ENCODE measurements at regions not wholly inside any gene's neighbourhood (a gene's known extent, or its start where the extent isn't known, plus 50 kb on each side); places are given as distances from the start of the nearest gene placed in this dataset.

DNA sequence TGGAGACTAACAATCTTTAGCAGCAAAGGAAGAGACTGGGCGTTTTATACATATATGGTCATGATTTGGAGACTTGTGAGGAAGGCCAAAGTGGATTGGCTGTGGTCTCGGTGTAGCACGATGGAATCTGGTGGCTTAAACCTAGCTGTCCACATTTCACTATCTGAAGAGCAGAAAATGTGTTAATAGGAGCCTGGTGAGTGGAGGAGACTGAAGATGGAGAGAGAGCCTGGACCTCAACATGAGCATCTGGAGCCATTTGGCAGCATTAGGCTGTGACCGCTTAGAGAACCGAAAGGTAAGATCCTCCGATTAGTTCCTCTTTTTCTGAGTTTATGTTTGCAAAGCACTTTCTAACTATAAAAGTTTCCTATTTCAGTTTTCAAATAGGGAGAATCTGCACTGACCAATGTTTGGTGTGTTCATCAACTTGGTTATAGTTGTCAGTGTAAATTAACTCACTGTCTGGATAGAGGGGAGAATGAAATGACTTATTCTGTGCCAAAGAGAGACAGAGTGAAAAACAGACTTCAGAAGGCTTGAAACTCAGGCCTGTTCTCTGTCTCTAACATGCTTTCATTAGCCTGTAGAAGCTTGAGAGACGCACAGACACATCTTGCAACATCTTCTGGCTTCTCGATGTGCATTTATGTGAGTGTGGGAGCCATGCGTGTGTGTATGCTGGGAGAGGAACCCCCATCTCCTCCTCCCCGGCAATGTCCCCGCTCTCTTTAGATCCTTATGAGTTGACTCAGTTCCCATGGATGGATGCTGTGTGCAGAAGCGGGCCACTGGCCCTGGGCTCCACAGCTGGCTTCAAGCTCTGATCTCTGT lies 244.7 kb upstream of the TBL1XR1 start:
- no peak for TF ChIP-seq RARB (CRISPR knock-in tag; IDR thresholded peaks at IDR 0.05)
- TF ChIP-seq ZFP30 (CRISPR knock-in tag; IDR thresholded peaks at IDR 0.05), result no peak
- no peak for ATAC-seq

DNA sequence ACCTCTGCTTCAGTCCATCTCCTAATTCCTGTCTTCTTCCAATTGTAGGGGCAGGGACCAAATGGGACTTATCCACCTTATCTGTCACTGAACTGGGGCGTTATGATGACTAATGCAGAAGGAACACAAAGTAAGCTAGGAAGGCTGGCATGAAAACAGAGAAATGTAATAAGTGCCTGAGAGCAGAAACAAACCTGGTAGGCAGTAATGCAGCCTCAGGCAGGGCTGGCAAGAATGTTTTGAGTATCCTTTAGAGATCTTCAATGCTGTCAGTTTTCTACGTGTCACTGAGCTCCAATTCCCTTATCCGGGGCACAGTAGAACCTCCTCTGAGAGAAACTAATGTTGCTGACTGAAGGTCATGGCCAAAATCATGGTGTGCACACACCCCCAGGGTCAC lies 246.2 kb upstream of the TBL1XR1 start:
- peak; percentile 92 for ATAC-seq
- TF ChIP-seq BACH2 (CRISPR knock-in tag; IDR thresholded peaks at IDR 0.05; ENCODE audit: borderline replicate concordance), result no peak
- TF ChIP-seq ISL1 (CRISPR knock-in tag; IDR thresholded peaks at IDR 0.05), result peak; percentile 61; the same call in 1 of the 2 replicates

DNA sequence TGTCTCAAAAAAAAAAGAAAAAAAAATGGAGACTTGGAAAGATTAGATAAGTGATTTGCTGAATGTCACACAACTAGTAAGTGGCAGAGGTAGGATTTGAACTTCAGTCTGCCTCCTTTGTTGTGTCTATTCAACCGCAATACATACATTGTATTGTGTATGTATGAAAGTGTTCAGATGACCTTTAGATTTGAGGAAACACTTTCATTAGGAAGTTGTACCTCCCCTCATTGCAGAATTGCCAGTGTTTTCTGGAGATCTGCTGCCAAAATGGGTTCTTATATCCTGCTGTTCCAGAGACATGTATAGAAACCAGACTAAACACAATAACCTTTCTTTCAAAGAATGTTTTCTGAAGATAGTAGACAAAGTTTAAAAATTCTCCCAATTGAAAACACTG lies 247.4 kb upstream of the TBL1XR1 start:
- TF ChIP-seq ISL1 (CRISPR knock-in tag; IDR thresholded peaks at IDR 0.05) (no peak), ESRRG (CRISPR knock-in tag; IDR thresholded peaks at IDR 0.05) (no peak), ZC3H10 (CRISPR knock-in tag; IDR thresholded peaks at IDR 0.05) (no peak), CSDC2 (CRISPR knock-in tag; IDR thresholded peaks at IDR 0.05) (no peak), ZNF565 (CRISPR knock-in tag; conservative IDR thresholded peaks at IDR 0.05; ENCODE audit: low read depth) (no peak), ARNTL (CRISPR knock-in tag; IDR thresholded peaks at IDR 0.05; ENCODE audit: borderline replicate concordance, low read depth) (no peak), TCF4 (CRISPR knock-in tag; IDR thresholded peaks at IDR 0.05; ENCODE audit: borderline replicate concordance) (no peak), TOX (CRISPR knock-in tag; IDR thresholded peaks at IDR 0.05; ENCODE audit: borderline replicate concordance) (no peak), OSR1 (CRISPR knock-in tag; IDR thresholded peaks at IDR 0.05) (no peak), ZNF8 (CRISPR knock-in tag; IDR thresholded peaks at IDR 0.05) (no peak)
- TF ChIP-seq, protein P1, sequence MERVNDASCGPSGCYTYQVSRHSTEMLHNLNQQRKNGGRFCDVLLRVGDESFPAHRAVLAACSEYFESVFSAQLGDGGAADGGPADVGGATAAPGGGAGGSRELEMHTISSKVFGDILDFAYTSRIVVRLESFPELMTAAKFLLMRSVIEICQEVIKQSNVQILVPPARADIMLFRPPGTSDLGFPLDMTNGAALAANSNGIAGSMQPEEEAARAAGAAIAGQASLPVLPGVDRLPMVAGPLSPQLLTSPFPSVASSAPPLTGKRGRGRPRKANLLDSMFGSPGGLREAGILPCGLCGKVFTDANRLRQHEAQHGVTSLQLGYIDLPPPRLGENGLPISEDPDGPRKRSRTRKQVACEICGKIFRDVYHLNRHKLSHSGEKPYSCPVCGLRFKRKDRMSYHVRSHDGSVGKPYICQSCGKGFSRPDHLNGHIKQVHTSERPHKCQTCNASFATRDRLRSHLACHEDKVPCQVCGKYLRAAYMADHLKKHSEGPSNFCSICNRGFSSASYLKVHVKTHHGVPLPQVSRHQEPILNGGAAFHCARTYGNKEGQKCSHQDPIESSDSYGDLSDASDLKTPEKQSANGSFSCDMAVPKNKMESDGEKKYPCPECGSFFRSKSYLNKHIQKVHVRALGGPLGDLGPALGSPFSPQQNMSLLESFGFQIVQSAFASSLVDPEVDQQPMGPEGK (CRISPR knock-in tag; IDR thresholded peaks at IDR 0.05; ENCODE audit: borderline replicate concordance), result no peak
- TF ChIP-seq, protein P2, sequence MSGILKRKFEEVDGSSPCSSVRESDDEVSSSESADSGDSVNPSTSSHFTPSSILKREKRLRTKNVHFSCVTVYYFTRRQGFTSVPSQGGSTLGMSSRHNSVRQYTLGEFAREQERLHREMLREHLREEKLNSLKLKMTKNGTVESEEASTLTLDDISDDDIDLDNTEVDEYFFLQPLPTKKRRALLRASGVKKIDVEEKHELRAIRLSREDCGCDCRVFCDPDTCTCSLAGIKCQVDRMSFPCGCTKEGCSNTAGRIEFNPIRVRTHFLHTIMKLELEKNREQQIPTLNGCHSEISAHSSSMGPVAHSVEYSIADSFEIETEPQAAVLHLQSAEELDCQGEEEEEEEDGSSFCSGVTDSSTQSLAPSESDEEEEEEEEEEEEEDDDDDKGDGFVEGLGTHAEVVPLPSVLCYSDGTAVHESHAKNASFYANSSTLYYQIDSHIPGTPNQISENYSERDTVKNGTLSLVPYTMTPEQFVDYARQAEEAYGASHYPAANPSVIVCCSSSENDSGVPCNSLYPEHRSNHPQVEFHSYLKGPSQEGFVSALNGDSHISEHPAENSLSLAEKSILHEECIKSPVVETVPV (CRISPR knock-in tag; IDR thresholded peaks at IDR 0.05), result no peak
- TF ChIP-seq, protein P3, sequence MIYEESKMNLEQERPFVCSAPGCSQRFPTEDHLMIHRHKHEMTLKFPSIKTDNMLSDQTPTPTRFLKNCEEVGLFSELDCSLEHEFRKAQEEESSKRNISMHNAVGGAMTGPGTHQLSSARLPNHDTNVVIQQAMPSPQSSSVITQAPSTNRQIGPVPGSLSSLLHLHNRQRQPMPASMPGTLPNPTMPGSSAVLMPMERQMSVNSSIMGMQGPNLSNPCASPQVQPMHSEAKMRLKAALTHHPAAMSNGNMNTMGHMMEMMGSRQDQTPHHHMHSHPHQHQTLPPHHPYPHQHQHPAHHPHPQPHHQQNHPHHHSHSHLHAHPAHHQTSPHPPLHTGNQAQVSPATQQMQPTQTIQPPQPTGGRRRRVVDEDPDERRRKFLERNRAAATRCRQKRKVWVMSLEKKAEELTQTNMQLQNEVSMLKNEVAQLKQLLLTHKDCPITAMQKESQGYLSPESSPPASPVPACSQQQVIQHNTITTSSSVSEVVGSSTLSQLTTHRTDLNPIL (CRISPR knock-in tag; IDR thresholded peaks at IDR 0.05; ENCODE audit: low read depth), result no peak
- TF ChIP-seq, protein P4, sequence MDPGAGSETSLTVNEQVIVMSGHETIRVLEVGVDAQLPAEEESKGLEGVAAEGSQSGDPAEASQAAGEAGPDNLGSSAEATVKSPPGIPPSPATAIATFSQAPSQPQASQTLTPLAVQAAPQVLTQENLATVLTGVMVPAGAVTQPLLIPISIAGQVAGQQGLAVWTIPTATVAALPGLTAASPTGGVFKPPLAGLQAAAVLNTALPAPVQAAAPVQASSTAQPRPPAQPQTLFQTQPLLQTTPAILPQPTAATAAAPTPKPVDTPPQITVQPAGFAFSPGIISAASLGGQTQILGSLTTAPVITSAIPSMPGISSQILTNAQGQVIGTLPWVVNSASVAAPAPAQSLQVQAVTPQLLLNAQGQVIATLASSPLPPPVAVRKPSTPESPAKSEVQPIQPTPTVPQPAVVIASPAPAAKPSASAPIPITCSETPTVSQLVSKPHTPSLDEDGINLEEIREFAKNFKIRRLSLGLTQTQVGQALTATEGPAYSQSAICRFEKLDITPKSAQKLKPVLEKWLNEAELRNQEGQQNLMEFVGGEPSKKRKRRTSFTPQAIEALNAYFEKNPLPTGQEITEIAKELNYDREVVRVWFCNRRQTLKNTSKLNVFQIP (CRISPR knock-in tag; IDR thresholded peaks at IDR 0.05; ENCODE audit: borderline replicate concordance, low read depth), result no peak
- no peak for ATAC-seq

DNA sequence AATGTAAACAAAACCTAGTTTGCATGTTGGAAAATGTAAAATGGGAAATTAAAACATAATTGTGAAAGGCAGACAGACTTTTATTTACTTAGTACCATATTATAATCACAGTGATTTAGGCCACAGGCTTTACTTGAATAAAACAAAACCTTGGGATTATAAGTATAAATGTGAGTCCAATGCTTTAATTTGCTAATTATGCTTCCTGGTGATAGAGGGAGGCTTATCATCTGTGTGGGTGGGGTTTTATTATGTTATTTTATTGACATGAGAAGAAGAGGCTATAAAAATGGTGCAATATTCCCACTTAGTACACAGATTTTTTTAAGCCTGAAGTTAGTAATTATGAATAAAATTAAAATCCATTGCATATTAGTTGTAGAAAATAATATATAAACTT lies 248.3 kb upstream of the TBL1XR1 start:
- no peak for ATAC-seq
- TF ChIP-seq ZFP30 (CRISPR knock-in tag; IDR thresholded peaks at IDR 0.05) (no peak), ZC3H10 (CRISPR knock-in tag; IDR thresholded peaks at IDR 0.05) (no peak), ZNF70 (CRISPR knock-in tag; IDR thresholded peaks at IDR 0.05) (no peak), OSR1 (CRISPR knock-in tag; IDR thresholded peaks at IDR 0.05) (no peak), ZNF565 (CRISPR knock-in tag; conservative IDR thresholded peaks at IDR 0.05; ENCODE audit: low read depth) (no peak), TOX (CRISPR knock-in tag; IDR thresholded peaks at IDR 0.05; ENCODE audit: borderline replicate concordance) (no peak), RARB (CRISPR knock-in tag; IDR thresholded peaks at IDR 0.05) (no peak), ESRRG (CRISPR knock-in tag; IDR thresholded peaks at IDR 0.05) (no peak), BACH2 (CRISPR knock-in tag; IDR thresholded peaks at IDR 0.05; ENCODE audit: borderline replicate concordance) (no peak), ZFP3 (CRISPR knock-in tag; IDR thresholded peaks at IDR 0.05) (no peak), CSDC2 (CRISPR knock-in tag; IDR thresholded peaks at IDR 0.05) (no peak)
- TF ChIP-seq, protein P4 (CRISPR knock-in tag; IDR thresholded peaks at IDR 0.05; ENCODE audit: borderline replicate concordance, low read depth), result no peak
- TF ChIP-seq, protein P3 (CRISPR knock-in tag; IDR thresholded peaks at IDR 0.05; ENCODE audit: low read depth), result no peak
- TF ChIP-seq, protein P2 (CRISPR knock-in tag; IDR thresholded peaks at IDR 0.05), result no peak
- TF ChIP-seq, protein P5, sequence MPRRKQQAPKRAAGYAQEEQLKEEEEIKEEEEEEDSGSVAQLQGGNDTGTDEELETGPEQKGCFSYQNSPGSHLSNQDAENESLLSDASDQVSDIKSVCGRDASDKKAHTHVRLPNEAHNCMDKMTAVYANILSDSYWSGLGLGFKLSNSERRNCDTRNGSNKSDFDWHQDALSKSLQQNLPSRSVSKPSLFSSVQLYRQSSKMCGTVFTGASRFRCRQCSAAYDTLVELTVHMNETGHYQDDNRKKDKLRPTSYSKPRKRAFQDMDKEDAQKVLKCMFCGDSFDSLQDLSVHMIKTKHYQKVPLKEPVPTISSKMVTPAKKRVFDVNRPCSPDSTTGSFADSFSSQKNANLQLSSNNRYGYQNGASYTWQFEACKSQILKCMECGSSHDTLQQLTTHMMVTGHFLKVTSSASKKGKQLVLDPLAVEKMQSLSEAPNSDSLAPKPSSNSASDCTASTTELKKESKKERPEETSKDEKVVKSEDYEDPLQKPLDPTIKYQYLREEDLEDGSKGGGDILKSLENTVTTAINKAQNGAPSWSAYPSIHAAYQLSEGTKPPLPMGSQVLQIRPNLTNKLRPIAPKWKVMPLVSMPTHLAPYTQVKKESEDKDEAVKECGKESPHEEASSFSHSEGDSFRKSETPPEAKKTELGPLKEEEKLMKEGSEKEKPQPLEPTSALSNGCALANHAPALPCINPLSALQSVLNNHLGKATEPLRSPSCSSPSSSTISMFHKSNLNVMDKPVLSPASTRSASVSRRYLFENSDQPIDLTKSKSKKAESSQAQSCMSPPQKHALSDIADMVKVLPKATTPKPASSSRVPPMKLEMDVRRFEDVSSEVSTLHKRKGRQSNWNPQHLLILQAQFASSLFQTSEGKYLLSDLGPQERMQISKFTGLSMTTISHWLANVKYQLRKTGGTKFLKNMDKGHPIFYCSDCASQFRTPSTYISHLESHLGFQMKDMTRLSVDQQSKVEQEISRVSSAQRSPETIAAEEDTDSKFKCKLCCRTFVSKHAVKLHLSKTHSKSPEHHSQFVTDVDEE (CRISPR knock-in tag; IDR thresholded peaks at IDR 0.05), result no peak

Data from SK-N-SH treated with all-trans-retinoic acid at 6 μM for 48 hours (cell line).